ENCODE measurements at regions not wholly inside any gene's neighbourhood (a gene's known extent, or its start where the extent isn't known, plus 50 kb on each side); places are given as distances from the start of the nearest gene placed in this dataset.

DNA sequence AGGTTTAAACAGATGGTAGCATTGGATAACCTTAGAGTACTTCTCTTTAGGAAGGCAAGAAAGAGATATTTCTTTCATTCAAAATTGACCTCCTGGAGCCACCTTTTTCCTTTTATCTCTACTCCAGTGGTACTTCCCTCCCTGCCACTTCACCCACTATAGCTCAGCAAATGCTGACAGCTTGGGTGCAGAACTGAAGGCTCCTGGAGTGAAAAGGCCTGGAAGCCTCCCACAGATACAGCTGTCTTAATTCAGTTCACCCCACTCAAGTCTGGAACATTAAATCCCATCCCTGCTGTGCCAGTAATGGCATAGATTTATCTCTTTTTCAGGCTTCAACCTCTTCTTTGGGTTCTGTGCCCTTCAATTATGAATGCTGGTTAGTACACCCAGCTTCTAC, 140.3 kb downstream of the NEDD1 start:
- H3F3A ChIP-seq (ENCODE audit: insufficient read depth, low read length, poor library complexity, severe bottlenecking), result no peaks in the 10 kb centered on the region
- H4K20me1 ChIP-seq (ENCODE audit: insufficient read depth), result no peaks in the 10 kb centered on the region
- no peaks in the 10 kb centered on the region for H3K79me2 ChIP-seq (replicated peaks; ENCODE audit: insufficient read depth, low read length)
- H3K9me3 ChIP-seq (ENCODE audit: low read length), result no peaks in the 10 kb centered on the region
- H3K27ac ChIP-seq (ENCODE audit: low read length), result no peak overlapping the region
- TF ChIP-seq, protein P1, sequence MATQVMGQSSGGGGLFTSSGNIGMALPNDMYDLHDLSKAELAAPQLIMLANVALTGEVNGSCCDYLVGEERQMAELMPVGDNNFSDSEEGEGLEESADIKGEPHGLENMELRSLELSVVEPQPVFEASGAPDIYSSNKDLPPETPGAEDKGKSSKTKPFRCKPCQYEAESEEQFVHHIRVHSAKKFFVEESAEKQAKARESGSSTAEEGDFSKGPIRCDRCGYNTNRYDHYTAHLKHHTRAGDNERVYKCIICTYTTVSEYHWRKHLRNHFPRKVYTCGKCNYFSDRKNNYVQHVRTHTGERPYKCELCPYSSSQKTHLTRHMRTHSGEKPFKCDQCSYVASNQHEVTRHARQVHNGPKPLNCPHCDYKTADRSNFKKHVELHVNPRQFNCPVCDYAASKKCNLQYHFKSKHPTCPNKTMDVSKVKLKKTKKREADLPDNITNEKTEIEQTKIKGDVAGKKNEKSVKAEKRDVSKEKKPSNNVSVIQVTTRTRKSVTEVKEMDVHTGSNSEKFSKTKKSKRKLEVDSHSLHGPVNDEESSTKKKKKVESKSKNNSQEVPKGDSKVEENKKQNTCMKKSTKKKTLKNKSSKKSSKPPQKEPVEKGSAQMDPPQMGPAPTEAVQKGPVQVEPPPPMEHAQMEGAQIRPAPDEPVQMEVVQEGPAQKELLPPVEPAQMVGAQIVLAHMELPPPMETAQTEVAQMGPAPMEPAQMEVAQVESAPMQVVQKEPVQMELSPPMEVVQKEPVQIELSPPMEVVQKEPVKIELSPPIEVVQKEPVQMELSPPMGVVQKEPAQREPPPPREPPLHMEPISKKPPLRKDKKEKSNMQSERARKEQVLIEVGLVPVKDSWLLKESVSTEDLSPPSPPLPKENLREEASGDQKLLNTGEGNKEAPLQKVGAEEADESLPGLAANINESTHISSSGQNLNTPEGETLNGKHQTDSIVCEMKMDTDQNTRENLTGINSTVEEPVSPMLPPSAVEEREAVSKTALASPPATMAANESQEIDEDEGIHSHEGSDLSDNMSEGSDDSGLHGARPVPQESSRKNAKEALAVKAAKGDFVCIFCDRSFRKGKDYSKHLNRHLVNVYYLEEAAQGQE (IDR thresholded peaks at IDR 0.05; ENCODE audit: borderline replicate concordance), result no peak
- no peak for TF ChIP-seq EZH2 (IDR thresholded peaks at IDR 0.05; ENCODE audit: borderline replicate concordance, insufficient read depth, low read length, poor library complexity, severe bottlenecking)
- TF ChIP-seq EP300 (conservative IDR thresholded peaks at IDR 0.05; ENCODE audit: poor library complexity, severe bottlenecking), result no peak
- TF ChIP-seq CTCF (IDR thresholded peaks at IDR 0.05; ENCODE audit: poor library complexity, severe bottlenecking), result no peak
- no peak for TF ChIP-seq POLR2AphosphoS5 (IDR thresholded peaks at IDR 0.05)
- no peak for TF ChIP-seq RAD21 (conservative IDR thresholded peaks at IDR 0.05)
- no peak for TF ChIP-seq SMC3 (conservative IDR thresholded peaks at IDR 0.05; ENCODE audit: poor library complexity)
- no peaks in the 10 kb centered on the region for H3K9me2 ChIP-seq (ENCODE audit: insufficient read depth, low read length)
- no peak overlapping the region for H3K9ac ChIP-seq (ENCODE audit: low read length)
- H3K27me3 ChIP-seq (ENCODE audit: insufficient read depth, low read depth, low read length), result no peaks in the 10 kb centered on the region
- no peak overlapping the region for H3K4me2 ChIP-seq (ENCODE audit: low read length)
- H3K4me3 ChIP-seq (ENCODE audit: low read length), result no peak overlapping the region
- H2AFZ ChIP-seq (ENCODE audit: low read depth, low read length), result no peak overlapping the region
- H3K36me3 ChIP-seq (ENCODE audit: insufficient read depth, low read length), result no peaks in the 10 kb centered on the region

DNA sequence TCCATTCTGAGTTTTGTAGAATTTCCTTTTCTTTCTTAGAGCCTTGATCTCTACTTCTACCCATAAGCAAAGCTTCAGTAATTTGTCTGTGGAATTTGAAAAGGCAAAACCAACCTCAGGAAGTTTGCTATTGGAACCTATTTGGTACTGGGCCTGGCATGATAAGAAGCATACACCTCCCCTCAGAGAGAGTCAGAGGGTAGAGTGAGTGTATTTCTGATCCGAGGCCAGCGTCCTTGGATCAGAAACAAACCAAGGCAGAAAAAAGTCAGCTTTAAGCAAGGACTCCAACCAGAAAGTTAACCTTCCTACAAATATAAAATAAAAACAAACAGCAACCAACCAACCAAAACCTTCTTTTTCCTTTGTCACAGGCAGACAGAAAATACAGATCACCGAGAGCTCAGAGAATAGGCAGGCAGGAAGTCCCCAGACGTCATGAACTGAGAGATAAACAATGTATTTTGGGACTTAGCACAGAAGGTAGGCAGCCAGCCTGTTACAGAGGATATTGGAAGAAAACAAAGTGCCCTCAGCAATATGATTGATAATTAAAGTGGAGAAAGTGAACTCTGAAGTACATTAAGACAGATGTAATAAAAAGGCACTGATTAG, 141.5 kb downstream of the NEDD1 start:
- no peak for TF ChIP-seq EP300 (conservative IDR thresholded peaks at IDR 0.05; ENCODE audit: poor library complexity, severe bottlenecking)
- TF ChIP-seq MXI1 (conservative IDR thresholded peaks at IDR 0.05; ENCODE audit: poor library complexity, severe bottlenecking), result no peak
- TF ChIP-seq, protein P1 (IDR thresholded peaks at IDR 0.05; ENCODE audit: borderline replicate concordance), result no peak
- no peak for TF ChIP-seq CTCF (IDR thresholded peaks at IDR 0.05; ENCODE audit: poor library complexity, severe bottlenecking)
- TF ChIP-seq SMC3 (conservative IDR thresholded peaks at IDR 0.05; ENCODE audit: poor library complexity), result no peak
- no peak for TF ChIP-seq RAD21 (conservative IDR thresholded peaks at IDR 0.05)
- TF ChIP-seq POLR2AphosphoS5 (IDR thresholded peaks at IDR 0.05), result no peak
- no peak for TF ChIP-seq EZH2 (IDR thresholded peaks at IDR 0.05; ENCODE audit: borderline replicate concordance, insufficient read depth, low read length, poor library complexity, severe bottlenecking)
- no peak for TF ChIP-seq TAF1 (IDR thresholded peaks at IDR 0.05; ENCODE audit: low read depth)
- no peak overlapping the region for H2AFZ ChIP-seq (ENCODE audit: low read depth, low read length)
- no peak overlapping the region for H3K4me2 ChIP-seq (ENCODE audit: low read length)

More for the DNA sequence above, 141.5 kb downstream of the NEDD1 start:
- Histone ChIP-seq H3K9ac (ENCODE audit: low read length) (no peak overlapping the region), H4K20me1 (ENCODE audit: insufficient read depth) (no peaks in the 10 kb centered on the region), H3K27me3 (ENCODE audit: insufficient read depth, low read depth, low read length) (no peaks in the 10 kb centered on the region), H3K9me3 (ENCODE audit: low read length) (no peaks in the 10 kb centered on the region), H3K9me2 (ENCODE audit: insufficient read depth, low read length) (no peaks in the 10 kb centered on the region), H3F3A (ENCODE audit: insufficient read depth, low read length, poor library complexity, severe bottlenecking) (no peaks in the 10 kb centered on the region), H3K79me2 (replicated peaks; ENCODE audit: insufficient read depth, low read length) (no peaks in the 10 kb centered on the region), H3K4me3 (ENCODE audit: low read length) (no peak overlapping the region), H3K36me3 (ENCODE audit: insufficient read depth, low read length) (no peaks in the 10 kb centered on the region), H3K27ac (ENCODE audit: low read length) (no peak overlapping the region)

Data from neural cell (in vitro differentiated cells).